Astrocyte of the spinal cord (primary cell): ENCODE measurements at regions not wholly inside any gene's neighbourhood (a gene's known extent, or its start where the extent isn't known, plus 50 kb on each side); places are given as distances from the start of the nearest gene placed in this dataset.

ENCODE experiments used
- DNase-seq: peaks from one replicate; pipeline ENCODE4 v3.0.0; 2011; ENCODE audit warnings: low read depth, low spot score
- H3K4me3 ChIP-seq: 2 replicates; pipeline ENCODE4 v1.5.1; 2011; ENCODE audit warnings: low read depth, mild to moderate bottlenecking, low read length, moderate library complexity
- CTCF ChIP-seq: IDR thresholded peaks from 2 replicates; pipeline ENCODE4 v1.5.1; 2012; ENCODE audit warnings: low read depth, mild to moderate bottlenecking, low read length, inconsistent platforms
- in situ Hi-C: cut with HindIII; loops from 2 replicates; pipeline ENCODE4 v1.10.0; 2017; ENCODE audit warnings: low sequenced_read_pairs

DNA sequence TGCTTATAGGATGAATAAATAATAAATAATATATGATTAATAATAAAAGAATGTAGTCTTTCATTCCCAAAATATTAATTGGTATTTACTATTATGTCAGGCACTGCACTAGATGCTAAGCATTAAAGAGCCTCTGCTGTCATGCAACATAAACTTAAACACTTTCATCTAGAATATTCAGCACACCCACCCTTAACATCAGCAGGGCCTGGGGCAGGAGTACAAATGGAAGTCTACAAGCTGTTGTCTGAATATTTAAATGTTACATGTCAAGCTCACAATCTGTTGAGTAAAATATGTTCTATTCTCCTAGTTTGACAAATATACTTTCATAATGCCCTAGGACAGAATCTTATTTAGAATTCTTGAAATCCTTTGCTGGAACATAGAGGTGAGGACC is 395.1 kb downstream of the EPM2A start:
- TF ChIP-seq CTCF = no peak
- in situ Hi-C loops = no loop called here
- DNase-seq = no peak
- no peak overlapping the region for H3K4me3 ChIP-seq

- in situ Hi-C loops = no loop called here
- TF ChIP-seq CTCF = no peak
- DNase-seq = no peak
- H3K4me3 ChIP-seq = no peak overlapping the region
Observed at GRCh38 chr6:145345094-145345493, 390.2 kb downstream of the EPM2A start.

DNA sequence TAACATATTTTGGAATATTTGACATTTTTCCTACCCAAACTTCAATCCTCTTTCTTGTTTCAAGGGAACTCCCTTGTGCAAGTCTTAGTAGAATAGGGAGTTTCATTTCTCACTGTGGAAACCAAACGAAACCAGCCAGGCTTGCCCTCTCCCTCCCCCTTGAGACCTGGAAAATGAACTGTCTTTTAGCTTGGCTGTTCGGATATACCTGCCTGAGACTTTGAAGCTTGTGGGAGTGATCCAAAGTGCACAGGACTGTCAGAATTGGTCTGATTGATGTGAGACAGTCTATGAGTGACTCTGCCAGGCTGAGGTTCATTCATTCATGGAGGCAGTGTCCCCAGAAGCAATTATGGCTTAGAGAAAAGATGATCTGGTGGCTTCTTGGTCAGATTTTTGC is 388.1 kb downstream of the EPM2A start:
- no peak overlapping the region for H3K4me3 ChIP-seq
- DNase-seq = no peak
- no peak for TF ChIP-seq CTCF
- in situ Hi-C loops = no loop called here

GRCh38 chr6:145349950-145350510 is 385.3 kb downstream of the EPM2A start:
- DNase-seq = no peak
- in situ Hi-C loops = no loop called here
- no peak overlapping the region for H3K4me3 ChIP-seq
- no peak for TF ChIP-seq CTCF

GRCh38 chr6:145350928-145351327 is 384.4 kb downstream of the EPM2A start:
- TF ChIP-seq CTCF = no peak
- DNase-seq = no peak
- in situ Hi-C loops = no loop called here
- H3K4me3 ChIP-seq = no peak overlapping the region

- H3K4me3 ChIP-seq = no peak overlapping the region
- DNase-seq = no peak
- TF ChIP-seq CTCF = no peak
- in situ Hi-C loops = no loop called here
Observed at GRCh38 chr6:145352382-145353080, 382.8 kb downstream of the EPM2A start.

- TF ChIP-seq CTCF = no peak
- no peak for DNase-seq
- in situ Hi-C loops = no loop called here
- no peak overlapping the region for H3K4me3 ChIP-seq
Observed at GRCh38 chr6:145360865-145361264, 374.5 kb downstream of the EPM2A start.
